DND-41 (cell line): ENCODE measurements at regions not wholly inside any gene's neighbourhood (a gene's known extent, or its start where the extent isn't known, plus 50 kb on each side); places are given as distances from the start of the nearest gene placed in this dataset.

Experiments used
- ATAC-seq: fragments of 200-7000 bp; cut with Tn5 transposase; 3 replicates; pipeline ENCODE4 v1.9.1; 2021; ENCODE audit warnings: low read depth; ENCODE audit not compliant: insufficient read depth
- DNase-seq: peaks from one replicate; pipeline ENCODE4 v3.0.0-alpha.2; 2020
- H2AFZ ChIP-seq: 2 replicates; pipeline ENCODE4 v1.6.0; 2012; ENCODE audit warnings: low read depth, low read length
- H3K27ac ChIP-seq: 2 replicates; pipeline ENCODE4 v1.5.1; 2012; ENCODE audit warnings: low read length, inconsistent platforms
- H3K27me3 ChIP-seq: fragments of 200-600 bp; sonication (generic); 2 replicates; pipeline ENCODE4 v1.6.0; 2012; ENCODE audit warnings: low read length, mild to moderate bottlenecking, inconsistent platforms; ENCODE audit not compliant: insufficient read depth, poor library complexity
- H3K36me3 ChIP-seq: 2 replicates; pipeline ENCODE4 v1.5.1; 2012; ENCODE audit warnings: low read length, inconsistent platforms; ENCODE audit not compliant: insufficient read depth
- H3K4me1 ChIP-seq: 2 replicates; pipeline ENCODE4 v1.5.1; 2012; ENCODE audit warnings: mild to moderate bottlenecking, low read length; ENCODE audit not compliant: insufficient read depth
- H3K4me2 ChIP-seq: 2 replicates; pipeline ENCODE4 v1.6.0; 2012; ENCODE audit warnings: mild to moderate bottlenecking, moderate library complexity, low read length, inconsistent platforms; ENCODE audit not compliant: insufficient read depth
- H3K4me3 ChIP-seq, 2 experiments: fragments of 200-600 bp in 1 of 2; shearing (Covaris generic) in 1 of 2; 2 replicates each; pipeline ENCODE4 v1.5.1; 2012 to 2016; ENCODE audit warnings: inconsistent platforms in 2 of 2, low read length in 2 of 2, mild to moderate bottlenecking in 2 of 2, low read depth in 1 of 2, moderate library complexity in 1 of 2
- H3K79me2 ChIP-seq: 2 replicates; pipeline ENCODE4 v1.6.0; 2012; ENCODE audit warnings: low read length, inconsistent platforms; ENCODE audit not compliant: insufficient read depth
- H3K9ac ChIP-seq: 2 replicates; pipeline ENCODE4 v1.6.0; 2012; ENCODE audit warnings: low read depth, mild to moderate bottlenecking, inconsistent platforms, low read length, moderate library complexity
- H3K9me3 ChIP-seq: 2 replicates; pipeline ENCODE4 v1.5.1; 2012; ENCODE audit warnings: low read length, moderate library complexity, mild to moderate bottlenecking, inconsistent platforms; ENCODE audit not compliant: insufficient read depth, severe bottlenecking
- H4K20me1 ChIP-seq: 2 replicates; pipeline ENCODE4 v1.6.0; 2012; ENCODE audit warnings: low read length; ENCODE audit not compliant: insufficient read depth
- CTCF ChIP-seq: IDR thresholded peaks from 2 replicates; pipeline ENCODE4 v1.5.1; 2012; ENCODE audit warnings: borderline replicate concordance, low read length, moderate library complexity, mild to moderate bottlenecking; ENCODE audit not compliant: poor library complexity, severe bottlenecking; ENCODE audit errors: extremely low read depth
- EZH2 ChIP-seq: IDR thresholded peaks from 3 replicates; pipeline ENCODE4 v1.6.1; 2012; ENCODE audit warnings: borderline replicate concordance, low read depth, mild to moderate bottlenecking, moderate library complexity, low read length, inconsistent platforms; ENCODE audit not compliant: severe bottlenecking

GRCh38 chr4:138758876-138759553, 256.6 kb upstream of the NOCT start:
- no peaks in the 10 kb centered on the region for H3K36me3 ChIP-seq
- no peak overlapping the region for H3K27ac ChIP-seq
- H3K79me2 ChIP-seq, result no peaks in the 10 kb centered on the region
- no peaks in the 10 kb centered on the region for H3K9me3 ChIP-seq
- no peak overlapping the region for H3K4me3 ChIP-seq
- DNase-seq (no peak), ATAC-seq (no peak)
- no peak overlapping the region for H3K4me2 ChIP-seq
- H4K20me1 ChIP-seq, result no peaks in the 10 kb centered on the region
- no peak overlapping the region for H3K9ac ChIP-seq
- H3K4me1 ChIP-seq, result no peaks in the 10 kb centered on the region
- H3K27me3 ChIP-seq, result no peaks in the 10 kb centered on the region
- TF ChIP-seq EZH2 (no peak), CTCF (no peak)
- H2AFZ ChIP-seq, result no peak overlapping the region

- no peaks in the 10 kb centered on the region for H3K9me3 ChIP-seq
- H4K20me1 ChIP-seq, result no peaks in the 10 kb centered on the region
- H3K4me2 ChIP-seq, result no peak overlapping the region
- H3K9ac ChIP-seq, result no peak overlapping the region
- ATAC-seq (no peak), DNase-seq (no peak)
- H3K36me3 ChIP-seq, result no peaks in the 10 kb centered on the region
- TF ChIP-seq EZH2, result no peak
- no peaks in the 10 kb centered on the region for H3K27me3 ChIP-seq
- H2AFZ ChIP-seq, result no peak overlapping the region
- no peaks in the 10 kb centered on the region for H3K4me1 ChIP-seq
- no peak overlapping the region for H3K27ac ChIP-seq
- H3K79me2 ChIP-seq, result no peaks in the 10 kb centered on the region
- H3K4me3 ChIP-seq, result no peak overlapping the region
Measured at GRCh38 chr4:138758196-138758595, 257.4 kb upstream of the NOCT start.

- no peak overlapping the region for H3K4me2 ChIP-seq
- DNase-seq (no peak), ATAC-seq (no peak)
- H3K36me3 ChIP-seq, result no peaks in the 10 kb centered on the region
- no peak overlapping the region for H2AFZ ChIP-seq
- no peaks in the 10 kb centered on the region for H3K9me3 ChIP-seq
- no peak overlapping the region for H3K27ac ChIP-seq
- no peak overlapping the region for H3K4me3 ChIP-seq
- no peaks in the 10 kb centered on the region for H3K79me2 ChIP-seq
- no peaks in the 10 kb centered on the region for H3K4me1 ChIP-seq
- H4K20me1 ChIP-seq, result no peaks in the 10 kb centered on the region
- no peak for TF ChIP-seq EZH2
- TF ChIP-seq CTCF, result no peak
- H3K27me3 ChIP-seq, result no peaks in the 10 kb centered on the region
- no peak overlapping the region for H3K9ac ChIP-seq
Measured at GRCh38 chr4:138757432-138757831, 258.1 kb upstream of the NOCT start.

- TF ChIP-seq EZH2, result no peak
- no peak overlapping the region for H3K9ac ChIP-seq
- no peaks in the 10 kb centered on the region for H3K36me3 ChIP-seq
- no peaks in the 10 kb centered on the region for H3K27me3 ChIP-seq
- H3K79me2 ChIP-seq, result no peaks in the 10 kb centered on the region
- no peaks in the 10 kb centered on the region for H3K4me1 ChIP-seq
- H2AFZ ChIP-seq, result no peak overlapping the region
- H3K4me3 ChIP-seq, result no peak overlapping the region
- no peak overlapping the region for H3K27ac ChIP-seq
- no peak for ATAC-seq
- no peak overlapping the region for H3K4me2 ChIP-seq
- H3K9me3 ChIP-seq, result no peaks in the 10 kb centered on the region
- no peaks in the 10 kb centered on the region for H4K20me1 ChIP-seq
- DNase-seq, result no peak
Measured at GRCh38 chr4:138756519-138756918, 259.1 kb upstream of the NOCT start.
